NCI-H2107 treated with DMSO at 0.1 percent for 48 hours (cell line): ENCODE measurements at regions not wholly inside any gene's neighbourhood (a gene's known extent, or its start where the extent isn't known, plus 50 kb on each side); places are given as distances from the start of the nearest gene placed in this dataset.
"Not testable (repeated sequence)": the region's sequence is repeated elsewhere in the genome, so short reads cannot be mapped to it uniquely, and the experiment has no call there.

Experiments
- DNase-seq: peaks from one replicate; lab custom pipeline; 2025; ENCODE audit not compliant: unreplicated experiment; lab: John Stamatoyannopoulos, UW

DNA sequence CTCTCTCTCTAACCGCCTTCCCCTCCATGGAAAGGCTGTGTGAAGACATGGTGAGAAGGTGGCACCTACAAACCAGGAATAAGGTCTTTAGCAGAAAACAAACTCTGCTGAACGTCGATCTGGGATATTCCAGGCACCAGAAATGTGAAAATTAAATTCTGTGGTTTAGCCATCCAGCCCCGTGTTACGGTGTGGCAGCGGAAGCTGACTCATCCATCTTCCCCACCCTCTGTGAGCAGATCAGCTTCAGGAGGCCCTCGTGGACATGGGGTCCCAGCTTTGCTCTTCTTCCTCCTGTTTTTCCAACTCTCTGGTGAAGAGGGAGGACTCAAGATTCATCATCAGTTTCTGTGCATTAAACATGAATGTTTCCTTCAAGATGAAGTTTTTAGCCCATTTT is 1164.8 kb downstream of the RPIA start:
- DNase-seq: not testable (repeated sequence)

DNA sequence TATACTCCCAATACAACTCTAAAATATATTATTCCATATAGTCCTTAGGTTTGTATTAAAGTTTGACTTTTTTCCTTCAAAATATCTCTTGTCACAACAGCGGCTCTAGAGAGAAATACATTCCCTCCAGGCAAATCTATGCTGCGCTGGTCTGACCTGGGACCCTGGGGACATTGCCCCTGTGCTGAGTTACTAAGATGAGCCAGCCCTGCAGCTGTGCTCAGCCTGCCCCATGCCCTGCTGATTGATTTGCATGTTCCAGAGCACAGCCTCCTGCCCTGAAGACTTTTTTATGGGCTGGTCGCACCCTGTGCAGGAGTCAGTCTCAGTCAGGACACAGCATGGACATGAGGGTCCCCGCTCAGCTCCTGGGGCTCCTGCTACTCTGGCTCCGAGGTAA is 1170.7 kb downstream of the RPIA start:
- DNase-seq: not testable (repeated sequence)

DNA sequence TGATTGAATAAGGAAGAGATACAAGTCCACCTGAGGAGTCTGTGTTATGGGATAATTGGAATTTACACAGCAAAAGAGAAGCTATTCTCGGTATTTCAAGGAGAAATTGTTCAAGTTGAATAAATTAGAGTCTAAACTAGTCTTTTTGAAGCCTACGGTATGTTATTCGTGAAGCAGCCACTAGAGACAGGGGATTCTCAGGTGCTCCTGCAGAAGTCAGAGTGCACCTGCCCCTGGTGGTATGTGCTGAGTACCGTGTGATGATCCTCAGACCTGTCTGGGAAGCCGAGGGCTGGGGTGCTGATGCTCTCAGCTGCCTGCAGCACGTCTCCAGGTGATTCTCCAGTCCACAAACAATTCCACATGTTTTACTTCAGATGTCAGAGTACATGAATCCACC is 1171.7 kb downstream of the RPIA start:
- DNase-seq: not testable (repeated sequence)

DNA sequence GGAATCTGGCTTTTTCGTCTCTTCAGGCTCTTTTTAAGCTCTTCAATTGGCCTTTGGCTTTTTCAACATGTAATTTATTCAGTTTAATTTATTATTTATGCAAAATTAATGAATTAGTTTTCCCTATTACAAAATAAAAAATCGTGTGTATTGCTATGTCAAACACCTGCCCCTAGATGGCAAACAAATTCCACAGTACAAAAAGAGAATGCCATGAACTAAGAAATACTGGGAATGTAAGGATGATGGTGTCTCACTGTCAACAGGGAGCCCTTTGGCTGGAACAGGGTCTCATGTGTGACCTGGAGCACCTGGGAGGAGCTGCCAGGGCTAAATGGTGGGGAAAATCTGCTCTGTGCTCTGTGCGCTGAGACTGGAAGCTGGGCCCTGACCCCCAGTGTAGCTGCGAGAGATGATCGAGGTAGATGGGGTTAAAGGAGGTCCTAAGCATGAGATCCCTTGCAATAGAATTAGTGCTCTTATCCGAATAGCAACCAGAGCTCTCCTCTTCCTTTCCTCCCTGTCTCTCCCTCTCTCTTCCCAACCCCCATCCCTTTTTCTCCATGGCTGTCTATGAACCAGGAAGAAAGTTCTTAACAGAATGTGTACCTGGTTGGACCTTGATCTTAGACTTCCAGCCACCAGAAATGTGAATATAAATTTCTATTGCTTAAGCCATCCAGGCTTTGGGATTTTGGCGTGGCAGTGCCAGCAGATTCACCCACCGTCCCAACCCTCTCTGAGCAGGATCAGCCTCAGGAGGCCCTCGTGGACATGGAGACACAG is 1183.5 kb downstream of the RPIA start:
- not testable (repeated sequence) for DNase-seq

DNA sequence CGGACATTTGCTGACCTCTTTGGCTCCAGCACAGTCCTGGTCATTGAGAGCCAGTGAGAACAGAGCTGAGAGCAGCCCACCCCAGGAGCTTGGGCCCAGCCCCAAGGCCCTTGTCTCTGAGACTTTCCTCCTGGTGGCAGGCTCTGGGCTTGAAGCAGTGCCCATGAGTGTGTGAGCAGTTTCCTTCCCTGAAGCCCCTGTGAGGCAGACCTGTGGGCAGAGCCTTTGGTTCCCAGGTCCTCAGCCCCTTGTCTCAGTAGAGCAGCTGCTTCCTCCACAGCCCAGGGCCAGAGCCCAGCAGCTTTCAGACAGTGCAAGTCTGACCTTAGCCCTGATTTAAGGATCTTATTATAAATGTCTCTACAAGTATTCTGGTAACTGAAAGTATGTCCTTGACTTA is 1185.0 kb downstream of the RPIA start:
- DNase-seq: not testable (repeated sequence)

DNA sequence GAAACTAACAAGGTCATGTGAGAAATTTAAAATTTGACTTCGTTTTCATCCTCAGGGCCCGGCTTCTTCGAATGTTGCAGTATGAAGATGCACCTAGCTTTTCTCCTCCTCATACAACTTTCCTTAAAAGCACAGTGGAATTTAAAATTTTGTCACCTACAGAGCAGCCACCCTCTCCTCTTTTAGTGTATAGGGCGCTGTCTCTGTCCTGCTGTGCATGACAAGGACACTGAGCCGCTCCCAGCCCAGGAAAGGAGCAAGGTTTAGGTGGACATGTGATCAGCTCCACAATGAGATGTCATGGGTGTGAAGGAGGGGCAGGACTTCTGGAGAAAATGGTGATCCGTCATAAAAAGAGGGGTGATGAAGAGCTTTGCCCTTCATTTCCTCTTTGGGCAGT is 1185.4 kb downstream of the RPIA start:
- not testable (repeated sequence) for DNase-seq

DNA sequence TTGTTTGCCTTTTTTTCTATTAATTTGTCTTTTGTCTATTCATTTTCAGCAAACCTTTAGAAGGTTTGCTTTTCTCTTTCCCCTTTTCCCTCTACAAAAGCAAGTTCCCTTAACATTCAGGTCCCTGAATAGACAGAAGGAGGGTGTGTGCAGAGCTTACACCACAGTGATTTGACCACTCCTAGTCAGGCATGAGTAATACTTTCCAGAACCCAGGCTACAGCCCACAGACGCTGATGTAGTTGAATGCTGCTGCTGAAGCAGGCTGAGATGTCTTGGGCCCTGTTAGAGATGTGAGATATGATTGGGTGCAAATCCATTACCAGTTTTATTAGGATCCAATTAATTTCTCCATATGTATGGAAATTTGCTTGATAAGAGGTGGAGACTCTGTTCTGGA is 1191.4 kb downstream of the RPIA start:
- not testable (repeated sequence) for DNase-seq

DNA sequence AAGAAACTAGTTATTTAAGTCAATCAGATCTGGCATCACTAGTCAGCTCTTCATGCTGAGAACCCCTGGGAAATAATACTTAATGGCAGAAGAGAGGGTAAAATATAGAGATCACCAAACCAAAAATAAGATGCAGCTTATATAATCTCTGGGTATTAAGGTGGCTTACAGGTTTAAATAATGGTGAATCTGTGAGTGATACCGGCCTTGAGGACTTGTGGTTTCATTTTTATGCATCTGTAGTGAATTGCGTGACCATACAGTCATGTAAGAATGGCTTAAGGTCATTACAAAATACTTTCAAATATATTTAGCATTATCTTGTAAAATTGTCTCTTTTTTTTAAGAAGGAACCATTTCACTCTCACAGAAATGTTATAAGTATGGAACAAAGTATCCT is 1192.2 kb downstream of the RPIA start:
- DNase-seq: not testable (repeated sequence)

DNA sequence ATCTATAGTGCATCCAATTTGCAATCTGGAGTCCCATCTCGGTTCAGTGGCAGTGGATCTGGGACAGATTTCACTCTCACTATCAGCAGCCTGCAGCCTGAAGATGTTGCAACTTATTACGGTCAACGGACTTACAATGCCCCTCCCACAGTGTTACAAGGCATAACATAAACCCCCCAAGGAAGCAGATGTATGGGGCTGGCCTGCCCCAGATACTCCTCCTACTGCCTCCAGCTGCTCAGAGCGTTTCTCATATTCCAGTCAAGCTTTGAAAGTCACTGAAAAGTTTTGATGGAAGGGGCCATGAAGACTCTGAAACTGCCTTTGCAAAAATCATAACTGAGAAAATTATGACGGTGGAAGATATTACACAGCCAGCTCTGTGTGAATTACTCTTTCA is 1193.6 kb downstream of the RPIA start:
- DNase-seq: not testable (repeated sequence)

DNA sequence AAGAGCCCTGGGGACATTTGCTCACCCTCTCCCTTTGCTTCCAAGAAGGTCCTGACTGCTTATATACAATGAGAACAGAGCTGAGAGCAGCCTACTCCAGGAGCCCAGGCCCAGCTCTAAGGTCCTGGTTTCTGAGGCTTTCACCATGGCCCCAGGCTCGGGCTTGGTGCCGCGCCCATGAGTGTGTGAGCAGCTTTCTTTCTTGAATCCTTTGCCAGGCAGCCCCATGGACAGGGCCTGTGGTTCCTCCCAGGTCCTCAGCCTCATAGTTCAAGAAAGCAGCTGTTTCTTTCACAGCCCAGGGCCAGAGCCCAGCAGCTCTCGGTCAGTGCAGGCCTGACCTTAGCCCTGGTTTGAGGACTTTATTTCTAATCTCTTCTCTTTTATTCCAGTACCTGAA is 1197.2 kb downstream of the RPIA start:
- DNase-seq: not testable (repeated sequence)

DNA sequence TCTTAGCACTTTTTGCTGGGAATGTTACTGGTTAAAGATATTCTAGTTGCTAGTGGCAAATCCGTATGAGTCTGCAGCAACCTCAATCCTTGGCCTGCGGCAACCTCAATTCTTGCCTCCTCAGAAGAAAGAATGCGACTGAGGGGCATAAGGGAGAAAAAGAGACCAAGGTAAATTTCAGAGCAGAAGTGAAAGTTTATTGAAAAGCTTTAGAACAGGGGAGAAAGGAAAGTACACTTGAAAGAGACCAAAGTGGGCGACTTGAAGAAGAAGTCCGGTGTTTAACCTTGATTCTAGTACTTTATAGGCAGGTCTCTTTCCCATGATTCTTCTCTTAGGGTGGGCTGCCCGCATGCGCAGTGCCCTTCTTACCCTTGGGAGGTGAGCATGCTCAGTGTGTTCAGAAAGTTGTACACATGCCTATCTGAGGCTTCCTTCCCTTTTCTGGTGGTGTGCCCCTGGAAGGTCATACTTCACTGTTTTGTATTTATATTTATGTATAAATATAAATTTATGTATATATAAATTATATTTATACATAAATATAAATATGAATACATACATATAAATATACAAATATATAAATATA is 1198.8 kb downstream of the RPIA start:
- not testable (repeated sequence) for DNase-seq

DNA sequence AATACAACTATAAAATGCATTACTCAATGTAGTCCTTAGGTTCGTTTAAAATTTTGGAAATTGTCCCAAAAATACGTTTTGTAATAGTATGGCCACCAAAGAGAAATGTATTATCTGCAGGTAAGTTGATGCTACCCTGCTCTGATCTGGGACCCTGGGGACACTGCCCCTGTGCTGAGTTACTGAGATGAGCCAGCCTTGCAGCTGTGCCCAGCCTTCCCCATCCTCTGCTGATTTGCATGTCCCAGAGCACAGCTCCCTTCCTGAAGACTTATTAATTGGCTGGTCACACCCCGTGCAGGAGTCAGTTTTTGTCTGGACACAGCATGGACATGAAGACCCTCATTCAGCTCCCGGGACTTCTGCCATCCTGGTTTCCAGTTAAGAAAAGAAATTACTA is 1203.5 kb downstream of the RPIA start:
- DNase-seq: not testable (repeated sequence)

DNA sequence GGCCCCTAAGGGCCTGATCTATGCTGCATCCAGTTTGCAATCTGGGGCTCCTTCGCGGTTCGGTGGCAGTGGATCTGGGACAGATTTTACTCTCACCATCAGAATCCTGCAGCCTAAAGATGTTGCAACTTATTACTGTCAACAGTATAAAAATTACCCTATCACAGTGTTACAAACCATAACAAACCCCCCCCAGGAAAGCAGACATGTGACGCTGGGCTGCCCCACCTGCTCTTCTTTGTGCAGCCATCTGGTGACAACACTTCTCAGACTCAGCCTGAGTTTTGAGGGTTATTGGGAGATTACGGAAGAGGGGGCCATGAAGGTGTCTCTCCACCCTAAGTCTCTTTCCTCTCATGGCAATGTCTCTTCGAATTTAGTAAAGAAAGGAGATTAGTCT is 1204.2 kb downstream of the RPIA start:
- not testable (repeated sequence) for DNase-seq

DNA sequence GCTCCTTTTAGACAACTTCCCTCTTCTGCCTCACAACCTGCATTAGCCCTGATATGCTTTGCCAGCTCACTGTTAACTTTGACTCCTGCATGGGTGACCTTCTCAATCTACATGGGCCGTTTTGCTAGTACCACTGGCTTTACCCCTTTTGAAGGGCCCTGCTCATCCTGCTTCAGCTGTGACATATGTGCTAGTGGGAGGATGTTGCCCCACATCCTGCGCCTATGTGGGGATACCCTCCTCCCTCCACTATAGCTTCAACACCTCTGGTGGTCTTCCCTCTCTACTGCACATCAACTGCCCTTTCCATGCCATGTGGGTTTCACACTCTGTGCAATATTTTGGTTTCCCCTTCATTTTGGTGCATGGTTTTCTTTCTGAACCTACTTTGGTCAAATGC is 1235.5 kb downstream of the RPIA start:
- DNase-seq: not testable (repeated sequence)

DNA sequence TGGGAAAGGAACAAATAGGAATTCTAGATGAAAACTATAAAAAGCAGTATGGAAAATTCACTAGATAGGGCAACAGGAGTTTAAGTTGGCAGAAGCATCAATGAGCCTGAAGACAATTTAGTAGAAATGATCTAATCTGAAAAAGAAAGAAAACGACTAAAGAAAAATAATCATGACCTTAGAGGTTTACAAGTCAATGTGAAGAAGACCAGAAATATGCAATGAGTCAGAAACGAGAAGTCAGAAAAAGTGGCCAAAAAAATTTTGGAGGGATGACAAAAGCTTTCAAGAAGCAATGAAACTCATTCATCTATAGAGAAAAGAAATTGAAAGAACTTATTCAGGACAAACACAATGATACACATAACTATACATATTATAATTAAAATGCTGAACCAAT is 1244.0 kb downstream of the RPIA start:
- DNase-seq: not testable (repeated sequence)

DNA sequence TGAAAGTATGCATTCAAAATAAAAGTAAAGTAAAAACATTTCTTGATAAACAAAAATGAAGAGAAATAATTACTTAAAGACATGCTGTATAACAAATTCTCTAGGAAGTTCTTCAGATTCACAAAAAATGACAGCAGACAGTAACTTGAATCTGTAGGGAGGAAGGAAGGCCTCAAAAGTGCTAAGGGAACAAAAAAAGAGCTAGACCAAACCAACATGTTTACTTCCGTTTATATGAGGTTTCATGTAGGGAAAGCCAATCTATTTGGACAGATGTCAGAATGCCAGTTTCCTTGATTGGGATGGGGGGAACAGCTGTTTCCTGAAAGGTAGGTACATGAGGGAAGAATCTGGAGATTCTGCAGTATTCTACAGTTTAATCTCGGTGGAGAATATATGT is 1244.5 kb downstream of the RPIA start:
- DNase-seq: not testable (repeated sequence)

DNA sequence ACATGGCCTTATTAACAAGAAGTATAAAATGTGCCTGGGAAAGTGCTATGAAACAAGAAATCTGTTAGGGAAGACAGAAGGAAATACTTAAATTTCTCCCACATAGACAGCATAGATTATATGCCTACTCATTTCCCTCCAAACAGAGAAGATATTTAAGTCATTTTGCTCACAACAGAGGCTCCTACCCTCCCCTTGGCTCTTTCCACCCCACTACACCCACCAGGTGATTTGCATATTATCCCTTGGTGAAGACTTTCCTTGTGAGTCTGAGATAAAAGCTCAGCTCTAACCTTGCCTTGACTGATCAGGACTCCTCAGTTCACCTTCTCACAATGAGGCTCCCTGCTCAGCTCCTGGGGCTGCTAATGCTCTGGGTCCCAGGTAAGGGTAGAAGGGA is 1245.1 kb downstream of the RPIA start:
- not testable (repeated sequence) for DNase-seq

DNA sequence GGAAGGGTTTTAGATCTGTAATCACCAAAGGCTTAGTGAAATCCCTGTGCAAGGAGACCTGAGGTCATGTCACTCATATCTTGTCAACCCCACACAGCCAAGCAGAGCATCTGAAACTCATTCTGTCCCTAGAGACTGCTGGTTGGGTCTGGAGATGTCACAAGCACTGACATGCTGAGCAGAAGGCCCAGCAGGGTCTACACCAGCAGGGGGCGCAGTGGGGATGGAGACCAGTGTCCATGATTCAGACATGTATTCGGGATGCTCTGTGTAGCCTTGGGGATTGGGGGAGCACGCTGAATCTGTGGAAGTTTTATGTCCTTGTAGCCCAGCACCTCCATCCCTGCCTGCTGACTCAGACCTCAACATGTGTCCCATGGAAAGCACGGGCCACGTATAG is 1247.3 kb downstream of the RPIA start:
- not testable (repeated sequence) for DNase-seq

DNA sequence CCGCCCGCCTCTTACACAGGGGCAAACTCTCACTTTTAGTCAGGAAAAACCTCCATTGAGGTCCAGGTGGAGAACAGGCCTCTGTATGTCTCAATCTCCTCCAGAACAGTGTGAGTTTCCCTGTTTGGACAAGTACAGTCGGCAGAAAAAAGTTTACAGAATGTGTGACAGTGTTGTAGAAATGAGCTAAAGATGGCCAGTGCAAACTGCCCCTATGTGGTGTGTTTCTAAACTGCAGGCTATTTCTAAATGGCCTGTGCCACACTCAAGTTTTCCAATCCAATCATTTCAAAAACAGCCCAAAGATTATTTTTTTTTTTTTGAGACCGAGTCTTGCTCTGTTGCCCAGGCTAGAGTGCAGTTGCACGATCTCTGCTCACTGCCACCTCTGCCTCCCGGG is 1252.8 kb downstream of the RPIA start:
- not testable (repeated sequence) for DNase-seq

DNA sequence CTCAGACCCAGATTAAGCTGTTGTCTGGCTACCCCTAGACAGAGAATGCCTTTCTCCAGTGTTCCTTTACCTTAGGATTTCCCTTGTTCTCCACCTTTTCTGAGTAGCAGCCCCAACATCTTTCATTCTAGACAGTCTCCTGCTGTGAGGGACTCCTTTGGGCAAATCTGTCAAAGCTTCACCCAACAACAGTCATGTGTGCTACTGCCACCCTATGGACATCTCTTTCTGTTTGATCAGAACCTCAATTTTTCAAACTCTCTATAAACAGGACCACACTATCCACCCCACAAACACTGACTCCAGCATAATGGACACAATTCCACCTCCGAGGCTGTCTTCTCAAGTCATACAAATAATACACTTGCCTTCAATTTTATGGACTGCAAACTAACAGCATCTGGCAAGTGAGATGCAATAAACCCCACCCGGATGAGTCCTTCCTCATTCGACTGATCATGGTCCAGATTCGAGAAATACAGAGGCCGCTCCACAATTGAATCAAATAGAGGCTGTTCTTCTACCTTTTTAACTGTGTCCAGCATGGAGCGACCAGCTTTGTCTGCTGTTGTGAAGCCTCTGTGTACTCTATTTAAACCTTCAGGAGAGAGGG is 1253.6 kb downstream of the RPIA start:
- DNase-seq: not testable (repeated sequence)

DNA sequence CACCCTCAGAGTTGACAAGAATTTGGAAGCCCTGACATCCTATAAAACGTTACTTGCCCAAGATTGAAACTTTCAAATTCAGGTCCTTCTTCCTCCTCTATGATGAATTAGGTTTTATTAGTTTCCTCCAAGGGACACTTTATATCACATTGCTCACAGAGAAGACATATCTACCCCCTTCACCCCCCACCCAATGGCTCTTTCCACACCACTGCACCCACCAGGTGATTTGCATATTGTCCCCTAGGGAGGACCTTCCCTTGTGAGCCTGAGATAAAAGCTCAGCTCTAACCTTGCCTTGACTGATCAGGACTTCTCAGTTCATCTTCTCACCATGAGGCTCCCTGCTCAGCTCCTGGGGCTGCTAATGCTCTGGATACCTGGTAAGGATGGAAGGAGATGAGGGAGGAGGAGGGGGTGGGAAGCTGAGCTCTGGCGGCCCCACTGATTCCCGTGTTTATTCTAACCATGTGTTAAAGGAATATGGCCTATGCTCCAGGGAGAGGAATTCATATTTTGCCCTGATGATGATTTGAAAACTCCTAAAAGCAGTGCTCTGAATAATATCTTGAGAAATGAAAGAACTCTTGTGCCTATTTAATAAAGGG is 1255.8 kb downstream of the RPIA start:
- DNase-seq: not testable (repeated sequence)

DNA sequence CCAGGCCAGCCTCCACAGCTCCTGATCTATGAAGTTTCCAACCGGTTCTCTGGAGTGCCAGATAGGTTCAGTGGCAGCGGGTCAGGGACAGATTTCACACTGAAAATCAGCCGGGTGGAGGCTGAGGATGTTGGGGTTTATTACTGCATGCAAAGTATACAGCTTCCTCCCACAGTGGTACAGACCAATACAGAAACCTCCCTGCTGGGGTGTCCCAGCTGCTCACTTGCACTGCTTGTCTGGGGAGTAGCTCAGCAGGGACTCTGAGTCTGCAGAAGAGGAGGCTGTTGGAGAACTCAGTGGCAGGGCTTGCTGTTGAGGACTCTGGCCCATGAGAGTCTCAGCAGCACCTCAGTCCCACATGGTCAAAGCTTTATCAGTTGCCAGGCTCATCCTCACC is 1256.6 kb downstream of the RPIA start:
- DNase-seq: not testable (repeated sequence)
